Gastrocnemius medialis (tissue), 4 donors: ENCODE measurements at regions not wholly inside any gene's neighbourhood (a gene's known extent, or its start where the extent isn't known, plus 50 kb on each side); places are given as distances from the start of the nearest gene placed in this dataset.

Experiments used
- ATAC-seq, 2 donors: fragments of 150-250 bp; one replicate each; pipeline ENCODE4 v1.9.1; 2016
- DNase-seq, 2 donors: peaks; one replicate each; pipeline ENCODE4 v3.0.0-alpha.2; 2019
- H3K27ac ChIP-seq, 4 donors: fragments of 200-600 bp; sonication (generic); 1 replicate in 1 of 4; 2 replicates in 3 of 4; pipeline ENCODE4 v1.5.1; 2016 to 2018; ENCODE audit warnings: mild to moderate bottlenecking in 2 of 4, moderate library complexity in 1 of 4
- H3K27me3 ChIP-seq, 3 donors: fragments of 200-600 bp; sonication (generic) in 2 of 3; 1 replicate in 1 of 3; 2 replicates in 2 of 3; pipeline versions ENCODE4 v1.5.1 to v1.6.0; 2016 to 2019; ENCODE audit warnings: mild to moderate bottlenecking in 1 of 3, moderate library complexity in 1 of 3
- H3K36me3 ChIP-seq, 2 donors: fragments of 200-600 bp; sonication (generic) in 1 of 2; one replicate each; pipeline ENCODE4 v1.5.1; 2017 to 2018
- H3K4me1 ChIP-seq, 2 donors: fragments of 200-600 bp; sonication (generic) in 1 of 2; one replicate each; pipeline ENCODE4 v1.5.1; 2016 to 2017; ENCODE audit warnings: mild to moderate bottlenecking in 2 of 2
- H3K4me3 ChIP-seq, 4 donors: fragments of 200-600 bp; sonication (generic) in 3 of 4; 1 replicate in 1 of 4; 2 replicates in 3 of 4; pipeline ENCODE4 v1.5.1; 2016 to 2019; ENCODE audit warnings: mild to moderate bottlenecking in 2 of 4
- H3K9me3 ChIP-seq, 3 donors: fragments of 200-600 bp; sonication (generic) in 2 of 3; 1 replicate in 1 of 3; 2 replicates in 2 of 3; pipeline ENCODE4 v1.5.1; 2016 to 2019
- POLR2A ChIP-seq, 2 donors: fragments of 450-650 bp; IDR thresholded peaks; one replicate each; pipeline ENCODE4 v1.6.1; 2017; ENCODE audit warnings: antibody characterized with exemption in 2 of 2, mild to moderate bottlenecking in 2 of 2, moderate library complexity in 2 of 2
- in situ Hi-C, 4 donors: fragments of 200-750 bp; cut with MboI; loops; one replicate each; pipeline versions ENCODE4 v1.15.0 to v1.8.0; 2017; ENCODE audit warnings: low sequenced_read_pairs in 4 of 4
- intact Hi-C: fragments of 100-400 bp; cut with DNase I; formaldehyde crosslinking; loops from one replicate; pipeline ENCODE4 v1.15.1; 2023; ENCODE audit warnings: low total_unique reads
- TF ChIP-seq, protein P1 (sequence below), 5 experiments: fragments of 450-650 bp in 3 of 5; fragments of 200-600 bp in 2 of 5; sonication (generic) in 2 of 5; IDR thresholded peaks in 4 of 5; conservative IDR thresholded peaks in 1 of 5; 1 replicate in 4 of 5; 2 replicates in 1 of 5; pipeline ENCODE4 v1.5.1; 2016 to 2019; ENCODE audit warnings: antibody characterized with exemption in 5 of 5, mild to moderate bottlenecking in 3 of 5, moderate library complexity in 3 of 5

DNA sequence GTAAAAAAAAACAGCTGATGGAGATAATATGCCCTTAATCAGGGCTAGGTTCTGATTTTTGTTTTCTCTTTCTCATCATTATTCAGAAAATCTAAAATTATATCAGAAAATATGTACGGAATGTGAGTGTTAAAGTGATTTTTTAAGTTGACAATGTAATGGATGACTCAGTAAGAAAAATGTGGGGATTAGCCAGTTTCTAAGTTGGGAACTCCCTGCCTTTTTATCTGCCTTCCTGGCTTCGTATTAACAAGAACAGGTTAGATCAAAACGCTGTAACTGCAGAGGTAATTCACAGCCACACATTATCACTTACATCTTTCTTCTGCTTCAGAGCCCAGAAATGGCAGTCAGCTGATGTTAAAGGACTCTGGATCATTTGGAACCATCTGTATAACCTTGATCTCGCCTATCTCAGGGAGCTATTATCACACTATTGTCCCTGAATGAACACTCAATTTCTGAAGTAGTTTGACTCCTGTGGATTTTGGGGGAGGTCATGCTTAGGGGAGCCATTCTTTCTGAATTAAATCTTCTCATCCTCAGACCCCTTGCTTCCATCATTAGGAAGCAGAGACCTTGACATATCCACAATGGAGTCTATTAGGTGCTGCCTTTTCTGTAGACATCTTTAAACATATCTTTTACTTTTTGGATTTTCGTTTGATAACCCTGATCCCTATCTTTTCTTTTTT, 135.7 kb upstream of the SLC16A7 start:
- Histone ChIP-seq H3K9me3 (no peaks in the 10 kb centered on the region), H3K4me1 (no peaks in the 10 kb centered on the region), H3K27me3 (no peaks in the 10 kb centered on the region), H3K4me3 (no peak overlapping the region), H3K27ac (no peak overlapping the region), H3K36me3 (no peaks in the 10 kb centered on the region)
- ATAC-seq (no peak), DNase-seq (no peak)
- in situ Hi-C loops (no loop called here), intact Hi-C loops (no loop called here)
- TF ChIP-seq, protein P1, sequence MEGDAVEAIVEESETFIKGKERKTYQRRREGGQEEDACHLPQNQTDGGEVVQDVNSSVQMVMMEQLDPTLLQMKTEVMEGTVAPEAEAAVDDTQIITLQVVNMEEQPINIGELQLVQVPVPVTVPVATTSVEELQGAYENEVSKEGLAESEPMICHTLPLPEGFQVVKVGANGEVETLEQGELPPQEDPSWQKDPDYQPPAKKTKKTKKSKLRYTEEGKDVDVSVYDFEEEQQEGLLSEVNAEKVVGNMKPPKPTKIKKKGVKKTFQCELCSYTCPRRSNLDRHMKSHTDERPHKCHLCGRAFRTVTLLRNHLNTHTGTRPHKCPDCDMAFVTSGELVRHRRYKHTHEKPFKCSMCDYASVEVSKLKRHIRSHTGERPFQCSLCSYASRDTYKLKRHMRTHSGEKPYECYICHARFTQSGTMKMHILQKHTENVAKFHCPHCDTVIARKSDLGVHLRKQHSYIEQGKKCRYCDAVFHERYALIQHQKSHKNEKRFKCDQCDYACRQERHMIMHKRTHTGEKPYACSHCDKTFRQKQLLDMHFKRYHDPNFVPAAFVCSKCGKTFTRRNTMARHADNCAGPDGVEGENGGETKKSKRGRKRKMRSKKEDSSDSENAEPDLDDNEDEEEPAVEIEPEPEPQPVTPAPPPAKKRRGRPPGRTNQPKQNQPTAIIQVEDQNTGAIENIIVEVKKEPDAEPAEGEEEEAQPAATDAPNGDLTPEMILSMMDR (IDR thresholded peaks at IDR 0.05 in 4 of 5, conservative IDR thresholded peaks at IDR 0.05 in 1 of 5) = no peak
- TF ChIP-seq POLR2A (IDR thresholded peaks at IDR 0.05) = no peak

DNA sequence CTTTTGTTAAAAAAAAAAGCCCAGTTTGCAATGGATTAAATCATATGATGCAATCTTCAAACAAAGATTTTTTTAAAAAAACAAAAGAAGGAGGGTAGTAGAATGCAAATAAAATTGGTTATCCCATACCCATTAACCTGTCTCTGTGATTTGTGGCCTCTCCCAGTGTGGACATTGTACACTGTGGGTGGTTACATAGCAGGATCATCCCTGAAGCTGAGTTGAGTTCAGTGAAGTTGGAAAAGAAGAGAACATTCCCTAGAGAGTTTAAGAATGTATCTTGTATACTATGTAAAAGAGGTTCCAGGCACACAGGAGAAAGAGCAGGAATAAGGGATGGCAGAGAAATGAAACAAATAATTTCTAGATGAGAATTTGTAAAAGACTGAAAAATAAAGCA, 142.4 kb upstream of the SLC16A7 start:
- no peak overlapping the region for H3K27ac ChIP-seq
- in situ Hi-C loops (no loop called here), intact Hi-C loops (no loop called here)
- no peak for ATAC-seq
- no peaks in the 10 kb centered on the region for H3K27me3 ChIP-seq
- H3K36me3 ChIP-seq = no peaks in the 10 kb centered on the region
- no peak for TF ChIP-seq POLR2A (IDR thresholded peaks at IDR 0.05)
- TF ChIP-seq, protein P1 (IDR thresholded peaks at IDR 0.05 in 4 of 5, conservative IDR thresholded peaks at IDR 0.05 in 1 of 5) = no peak
- DNase-seq = no peak
- H3K4me3 ChIP-seq = no peak overlapping the region
- no peaks in the 10 kb centered on the region for H3K9me3 ChIP-seq
- no peaks in the 10 kb centered on the region for H3K4me1 ChIP-seq

DNA sequence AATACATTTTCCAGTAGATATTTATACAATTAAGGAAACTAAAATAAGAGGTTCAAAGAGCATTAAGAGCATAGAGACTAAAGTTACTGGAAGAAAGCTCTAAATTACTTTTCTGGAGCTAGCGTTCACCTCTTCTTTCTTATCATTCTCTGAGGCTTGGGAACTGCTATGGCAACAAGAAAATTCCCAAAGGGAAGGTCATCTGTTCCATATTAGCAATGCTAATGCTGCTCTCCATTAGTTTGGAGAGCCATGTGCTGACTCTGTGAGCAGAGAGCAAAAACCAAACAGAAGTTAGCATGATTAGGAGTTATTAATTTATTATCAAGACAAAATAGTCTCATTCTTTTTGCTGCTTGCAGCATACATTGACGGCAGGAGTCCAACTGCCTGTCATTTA, 143.1 kb upstream of the SLC16A7 start:
- Histone ChIP-seq H3K4me1 (no peaks in the 10 kb centered on the region), H3K9me3 (no peaks in the 10 kb centered on the region), H3K36me3 (no peaks in the 10 kb centered on the region), H3K27ac (no peak overlapping the region), H3K4me3 (no peak overlapping the region), H3K27me3 (no peaks in the 10 kb centered on the region)
- DNase-seq = no peak
- ATAC-seq = no peak
- intact Hi-C loops = no loop called here
- no peak for TF ChIP-seq POLR2A (IDR thresholded peaks at IDR 0.05)
- in situ Hi-C loops = no loop called here

DNA sequence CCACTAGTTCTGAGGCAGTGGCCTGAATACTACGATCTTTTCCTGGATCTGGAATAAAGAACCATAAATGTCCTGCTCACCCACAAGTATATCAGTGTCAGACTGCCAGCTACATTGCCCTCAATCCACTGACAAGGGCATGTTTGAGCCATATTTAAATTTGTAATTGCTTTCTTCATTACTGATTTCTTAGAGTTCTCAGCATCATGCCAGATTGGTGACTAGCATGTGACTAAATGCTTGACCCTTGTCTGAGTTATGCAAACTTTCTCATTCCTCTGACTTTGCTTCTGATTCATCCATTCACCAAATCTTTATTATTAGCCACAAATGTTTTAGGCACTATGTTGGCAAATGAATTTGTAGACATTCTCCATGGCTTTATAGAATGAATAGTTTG, 143.6 kb upstream of the SLC16A7 start:
- H3K36me3 ChIP-seq = no peaks in the 10 kb centered on the region
- intact Hi-C loops = no loop called here
- ATAC-seq = no peak

DNA sequence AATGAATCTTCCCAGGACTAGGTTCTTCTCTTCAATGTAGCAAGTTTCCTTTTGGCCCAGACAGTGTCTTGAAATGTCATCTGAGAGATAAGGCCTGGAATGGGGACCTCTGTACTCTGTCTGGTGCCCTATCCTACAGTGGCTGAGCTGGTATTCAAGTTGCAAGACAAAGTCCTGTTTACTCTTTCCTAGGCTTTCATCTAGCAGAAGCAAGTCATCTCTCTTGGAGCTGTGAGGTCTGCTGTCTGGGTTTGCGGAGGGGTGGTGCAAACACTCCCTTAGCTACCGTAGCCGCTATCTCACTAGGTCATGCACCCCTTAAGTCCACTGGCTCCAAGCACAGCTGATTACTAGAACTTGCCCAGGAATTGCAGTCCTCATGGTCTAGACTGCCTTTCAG, 149.7 kb upstream of the SLC16A7 start:
- DNase-seq (no peak), ATAC-seq (no peak)
- no peaks in the 10 kb centered on the region for H3K27me3 ChIP-seq
- no peak overlapping the region for H3K4me3 ChIP-seq
- TF ChIP-seq, protein P1 (IDR thresholded peaks at IDR 0.05 in 4 of 5, conservative IDR thresholded peaks at IDR 0.05 in 1 of 5) = no peak
- no peak for TF ChIP-seq POLR2A (IDR thresholded peaks at IDR 0.05)
- no peaks in the 10 kb centered on the region for H3K4me1 ChIP-seq
- intact Hi-C loops = no loop called here
- in situ Hi-C loops = loop anchor here in 1 of 4 donors (25.0 kb wide), 1 partner anchor 341 kb away; no protein-coding TSS in a partner anchor
- H3K27ac ChIP-seq = no peak overlapping the region
- H3K36me3 ChIP-seq = no peaks in the 10 kb centered on the region
- H3K9me3 ChIP-seq = no peaks in the 10 kb centered on the region

More for the DNA sequence above, 143.6 kb upstream of the SLC16A7 start:
- Histone ChIP-seq H3K4me1 (no peaks in the 10 kb centered on the region), H3K27me3 (no peaks in the 10 kb centered on the region), H3K4me3 (no peak overlapping the region), H3K9me3 (no peaks in the 10 kb centered on the region), H3K27ac (no peak overlapping the region)
- in situ Hi-C loops = no loop called here
- TF ChIP-seq, protein P1 (IDR thresholded peaks at IDR 0.05 in 4 of 5, conservative IDR thresholded peaks at IDR 0.05 in 1 of 5) = no peak
- no peak for TF ChIP-seq POLR2A (IDR thresholded peaks at IDR 0.05)
- no peak for DNase-seq
